Retinal pigment epithelial cell (primary cell): ENCODE measurements at regions not wholly inside any gene's neighbourhood (a gene's known extent, or its start where the extent isn't known, plus 50 kb on each side); places are given as distances from the start of the nearest gene placed in this dataset.

Source experiments
- DNase-seq: peaks from one replicate; pipeline ENCODE4 v3.0.0-alpha.2; 2010; ENCODE audit warnings: low read depth
- H3K4me3 ChIP-seq: 2 replicates; pipeline ENCODE4 v1.5.1; 2011; ENCODE audit warnings: mild to moderate bottlenecking, low read length, control low read depth, moderate library complexity
- TF ChIP-seq, protein P1 (sequence below): conservative IDR thresholded peaks from 2 replicates; pipeline ENCODE4 v1.5.1; 2011; ENCODE audit warnings: low read depth, low read length, control low read depth, inconsistent platforms

DNA sequence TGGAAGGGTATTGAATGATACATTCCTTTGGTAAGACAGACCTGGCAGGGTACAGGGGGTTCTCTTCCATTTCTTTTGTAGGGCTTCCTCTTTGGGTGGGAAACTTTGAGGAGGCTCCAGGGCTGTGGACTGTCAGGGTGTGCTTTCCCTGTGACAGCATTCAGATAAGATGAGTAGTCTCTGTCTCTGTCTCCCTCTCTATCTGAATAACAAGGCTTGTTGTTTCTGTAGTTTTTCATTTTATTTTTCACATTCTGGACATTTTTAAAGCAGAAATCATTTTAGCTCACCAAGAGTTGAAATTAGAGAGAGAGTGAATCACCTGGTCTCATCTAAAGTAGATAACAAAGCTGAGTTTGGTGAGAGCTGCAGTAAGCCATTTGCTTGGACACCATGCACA lies 100.8 kb upstream of the TPM1 start:
- DNase-seq, result no peak
- TF ChIP-seq, protein P1, sequence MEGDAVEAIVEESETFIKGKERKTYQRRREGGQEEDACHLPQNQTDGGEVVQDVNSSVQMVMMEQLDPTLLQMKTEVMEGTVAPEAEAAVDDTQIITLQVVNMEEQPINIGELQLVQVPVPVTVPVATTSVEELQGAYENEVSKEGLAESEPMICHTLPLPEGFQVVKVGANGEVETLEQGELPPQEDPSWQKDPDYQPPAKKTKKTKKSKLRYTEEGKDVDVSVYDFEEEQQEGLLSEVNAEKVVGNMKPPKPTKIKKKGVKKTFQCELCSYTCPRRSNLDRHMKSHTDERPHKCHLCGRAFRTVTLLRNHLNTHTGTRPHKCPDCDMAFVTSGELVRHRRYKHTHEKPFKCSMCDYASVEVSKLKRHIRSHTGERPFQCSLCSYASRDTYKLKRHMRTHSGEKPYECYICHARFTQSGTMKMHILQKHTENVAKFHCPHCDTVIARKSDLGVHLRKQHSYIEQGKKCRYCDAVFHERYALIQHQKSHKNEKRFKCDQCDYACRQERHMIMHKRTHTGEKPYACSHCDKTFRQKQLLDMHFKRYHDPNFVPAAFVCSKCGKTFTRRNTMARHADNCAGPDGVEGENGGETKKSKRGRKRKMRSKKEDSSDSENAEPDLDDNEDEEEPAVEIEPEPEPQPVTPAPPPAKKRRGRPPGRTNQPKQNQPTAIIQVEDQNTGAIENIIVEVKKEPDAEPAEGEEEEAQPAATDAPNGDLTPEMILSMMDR, result no peak
- H3K4me3 ChIP-seq, result no peak overlapping the region

DNA sequence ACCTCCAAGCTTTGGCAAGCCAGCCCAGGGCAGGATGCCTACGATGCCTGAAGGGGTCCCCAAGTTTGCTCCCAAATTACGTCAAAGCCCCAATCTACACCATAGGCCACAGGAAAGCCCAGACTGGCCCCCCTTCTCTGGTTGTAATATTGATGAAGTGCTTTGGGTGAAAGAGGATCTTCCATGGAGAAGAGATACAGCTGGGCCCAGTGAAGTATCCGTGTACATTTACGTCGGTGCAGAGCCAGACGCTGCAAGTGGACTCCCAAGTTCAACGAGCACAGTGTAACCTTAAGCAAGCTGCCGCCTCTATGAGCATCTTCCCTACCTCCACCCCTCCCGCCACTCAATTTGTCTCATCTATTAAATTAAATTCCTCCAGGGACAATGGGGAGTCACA lies 100.1 kb upstream of the TPM1 start:
- no peak overlapping the region for H3K4me3 ChIP-seq
- TF ChIP-seq, protein P1, result no peak
- DNase-seq, result no peak

DNA sequence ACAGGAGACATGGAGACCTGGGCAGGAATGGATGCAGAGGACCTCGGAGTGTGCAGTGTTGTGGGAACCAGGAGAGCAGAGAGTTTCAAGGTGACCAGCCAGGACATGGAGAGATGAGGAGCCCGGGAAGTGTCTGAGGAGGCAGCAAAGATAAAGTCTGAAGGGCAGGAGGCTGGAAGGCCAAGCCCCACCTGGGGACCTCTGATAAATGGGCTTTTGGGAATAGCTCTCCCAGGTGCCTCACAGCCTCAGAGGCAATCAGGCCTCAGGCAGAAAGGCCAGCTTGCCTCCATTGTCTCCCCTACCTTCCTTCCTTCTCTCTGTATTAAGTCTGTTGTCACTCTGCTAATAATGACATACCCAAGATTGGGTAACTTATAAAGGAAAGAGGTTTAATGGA lies 97.5 kb upstream of the TPM1 start:
- TF ChIP-seq, protein P1, result no peak
- H3K4me3 ChIP-seq, result no peak overlapping the region
- DNase-seq, result no peak

DNA sequence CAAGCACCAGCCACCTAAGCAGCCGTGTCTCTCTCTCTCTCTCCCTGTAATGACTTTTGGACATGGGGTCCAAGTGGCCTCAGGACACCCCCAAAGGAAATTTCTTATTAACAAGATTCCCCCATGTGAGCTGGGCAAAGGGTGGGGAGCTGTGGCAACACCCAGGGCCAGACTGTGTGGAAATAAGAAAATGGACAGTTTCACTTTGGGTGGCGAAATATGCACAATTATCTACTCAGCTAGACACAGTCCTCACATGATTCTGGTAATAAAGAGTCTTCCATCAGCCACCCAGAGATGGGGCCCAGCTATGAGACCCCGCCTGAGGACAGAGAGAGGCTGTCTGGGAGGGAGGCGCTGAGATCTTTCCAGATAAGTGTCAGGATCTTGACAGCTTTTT lies 96.8 kb upstream of the TPM1 start:
- TF ChIP-seq, protein P1, result no peak
- DNase-seq, result no peak
- no peak overlapping the region for H3K4me3 ChIP-seq

DNA sequence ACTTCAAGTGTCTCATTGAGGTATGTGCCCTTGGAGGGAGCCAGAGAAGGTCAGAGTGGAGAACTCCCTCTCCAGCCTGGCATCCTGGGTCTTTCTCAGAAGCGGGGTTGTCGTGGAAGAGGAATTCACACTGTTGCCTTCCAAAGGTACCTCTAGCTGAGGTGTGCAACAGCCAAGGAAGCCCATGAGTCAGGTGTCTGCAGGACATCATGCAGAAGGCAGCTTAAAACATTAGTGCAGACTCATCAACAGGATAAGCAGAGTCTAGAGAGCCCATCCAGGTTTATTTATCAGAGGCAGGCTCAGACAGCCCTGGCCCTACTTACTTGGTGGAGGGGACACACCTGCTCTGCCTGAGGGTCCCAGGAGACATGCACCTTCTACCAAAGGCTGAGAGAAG lies 95.6 kb upstream of the TPM1 start:
- no peak overlapping the region for H3K4me3 ChIP-seq
- DNase-seq, result no peak
- TF ChIP-seq, protein P1, result no peak

DNA sequence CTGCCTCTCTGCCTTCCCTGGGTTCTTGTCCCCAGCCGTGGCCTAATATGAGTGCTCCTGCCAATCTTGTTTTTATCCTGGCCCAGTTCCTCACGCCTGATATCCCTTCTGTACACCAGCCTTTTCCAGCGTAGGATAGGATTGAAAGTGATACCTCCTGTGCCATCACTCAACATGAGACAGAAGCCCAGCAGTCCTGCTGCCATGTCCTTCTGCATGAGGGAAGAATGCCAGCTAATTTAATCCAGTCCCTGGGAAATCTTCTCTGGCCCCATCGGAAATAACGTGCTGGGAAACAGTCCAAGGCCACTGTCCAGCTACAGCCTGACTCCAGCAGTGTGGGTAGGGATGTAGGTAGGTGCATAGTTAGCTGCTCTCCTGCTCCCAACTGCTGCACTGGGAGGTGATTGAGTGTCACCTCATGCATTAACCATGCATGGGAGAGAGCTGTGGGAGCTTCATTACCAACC lies 92.0 kb upstream of the TPM1 start:
- no peak for DNase-seq
- H3K4me3 ChIP-seq, result no peak overlapping the region
- TF ChIP-seq, protein P1, result no peak

DNA sequence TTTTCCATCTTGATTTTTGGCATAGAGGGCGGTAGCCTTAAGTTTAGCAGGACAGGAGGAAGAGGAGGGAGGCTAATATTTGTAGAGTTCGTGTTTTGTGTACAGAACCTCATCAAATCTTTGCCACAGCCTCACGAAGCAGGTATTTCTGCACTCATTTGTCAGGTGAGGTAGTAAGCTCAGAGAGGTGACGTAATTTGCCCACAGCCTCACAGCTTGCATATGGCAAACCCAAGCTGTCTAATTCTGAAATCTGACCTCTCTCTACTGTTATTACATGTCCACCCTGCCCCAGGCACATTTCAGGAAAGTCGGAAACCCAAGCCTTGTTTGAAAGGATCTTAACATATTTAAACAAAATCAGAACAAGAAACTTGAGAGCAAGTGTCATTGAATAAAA lies 91.1 kb upstream of the TPM1 start:
- TF ChIP-seq, protein P1, result no peak
- DNase-seq, result no peak
- H3K4me3 ChIP-seq, result no peak overlapping the region
